Common myeloid progenitor, CD34-positive (primary cell): ENCODE measurements at regions not wholly inside any gene's neighbourhood (a gene's known extent, or its start where the extent isn't known, plus 50 kb on each side); places are given as distances from the start of the nearest gene placed in this dataset.

ENCODE experiments used
- CTCF ChIA-PET: fragments of 350-600 bp; sonication (Branson Sonifier 250); formaldehyde crosslinking; loops from one replicate; lab custom pipeline; 2021; ENCODE audit warnings: antibody characterized with exemption; lab: Charles Lee
- POLR2A ChIA-PET: fragments of 350-600 bp; sonication (Branson Sonifier 250); formaldehyde crosslinking; loops from one replicate; lab custom pipeline; 2021; ENCODE audit warnings: antibody characterized with exemption; lab: Charles Lee
- DNase-seq, 3 donors: peaks; one replicate each; pipeline versions ENCODE4 v3.0.0 to v3.0.0-alpha.2; 2013
- H3K27ac ChIP-seq, 2 experiments: 1 replicate in 1 of 2; 2 replicates in 1 of 2; pipeline ENCODE4 v1.7.0; 2013; ENCODE audit warnings: inconsistent platforms in 2 of 2, low read length in 2 of 2, mild to moderate bottlenecking in 2 of 2, low read depth in 1 of 2, moderate library complexity in 1 of 2; ENCODE audit not compliant: severe bottlenecking in 2 of 2, insufficient read depth in 1 of 2, poor library complexity in 1 of 2
- H3K27me3 ChIP-seq, 5 experiments: replicated peaks in 2 of 5; 1 replicate in 3 of 5; 2 replicates in 2 of 5; pipeline versions ENCODE4 v1.6.1 to v1.7.0; 2013; ENCODE audit warnings: low read length in 4 of 5, mild to moderate bottlenecking in 2 of 5, moderate library complexity in 2 of 5, inconsistent platforms in 1 of 5; ENCODE audit not compliant: insufficient read depth in 5 of 5, control insufficient read depth in 4 of 5
- H3K36me3 ChIP-seq, 4 experiments: 1 replicate in 2 of 4; 2 replicates in 2 of 4; pipeline versions ENCODE4 v1.6.1 to v1.7.0; 2013; ENCODE audit warnings: low read length in 3 of 4, control low read depth in 1 of 4, mild to moderate bottlenecking in 1 of 4; ENCODE audit not compliant: control insufficient read depth in 4 of 4, insufficient read depth in 4 of 4
- H3K4me1 ChIP-seq, 4 experiments: 1 replicate in 3 of 4; 2 replicates in 1 of 4; pipeline versions ENCODE4 v1.6.1 to v1.7.1; 2013; ENCODE audit warnings: low read length in 3 of 4, mild to moderate bottlenecking in 3 of 4, control low read depth in 1 of 4, inconsistent platforms in 1 of 4, moderate library complexity in 1 of 4; ENCODE audit not compliant: control insufficient read depth in 4 of 4, insufficient read depth in 4 of 4; ENCODE audit errors: control extremely low read depth in 1 of 4
- H3K4me3 ChIP-seq, 7 experiments: 1 replicate in 4 of 7; 2 replicates in 3 of 7; pipeline versions ENCODE4 v1.5.1 to v1.7.0; 2013; ENCODE audit warnings: mild to moderate bottlenecking in 7 of 7, low read length in 6 of 7, moderate library complexity in 6 of 7, inconsistent platforms in 2 of 7, low read depth in 2 of 7, control low read depth in 1 of 7; ENCODE audit not compliant: insufficient read depth in 4 of 7, control insufficient read depth in 1 of 7; ENCODE audit errors: extremely low read depth in 1 of 7
- H3K9me3 ChIP-seq, 5 experiments: 1 replicate in 4 of 5; 2 replicates in 1 of 5; pipeline versions ENCODE4 v1.6.1 to v1.7.1; 2013; ENCODE audit warnings: low read length in 4 of 5, mild to moderate bottlenecking in 2 of 5, inconsistent platforms in 1 of 5, low read depth in 1 of 5, moderate library complexity in 1 of 5; ENCODE audit not compliant: control insufficient read depth in 4 of 5, insufficient read depth in 2 of 5; ENCODE audit errors: control extremely low read depth in 1 of 5
- WGBS: methylation state at CpG from one replicate; pipeline ENCODE4 v1.1.5; 2013; ENCODE audit not compliant: insufficient coverage; 5-methylcytosine and 5-hydroxymethylcytosine counted together

DNA sequence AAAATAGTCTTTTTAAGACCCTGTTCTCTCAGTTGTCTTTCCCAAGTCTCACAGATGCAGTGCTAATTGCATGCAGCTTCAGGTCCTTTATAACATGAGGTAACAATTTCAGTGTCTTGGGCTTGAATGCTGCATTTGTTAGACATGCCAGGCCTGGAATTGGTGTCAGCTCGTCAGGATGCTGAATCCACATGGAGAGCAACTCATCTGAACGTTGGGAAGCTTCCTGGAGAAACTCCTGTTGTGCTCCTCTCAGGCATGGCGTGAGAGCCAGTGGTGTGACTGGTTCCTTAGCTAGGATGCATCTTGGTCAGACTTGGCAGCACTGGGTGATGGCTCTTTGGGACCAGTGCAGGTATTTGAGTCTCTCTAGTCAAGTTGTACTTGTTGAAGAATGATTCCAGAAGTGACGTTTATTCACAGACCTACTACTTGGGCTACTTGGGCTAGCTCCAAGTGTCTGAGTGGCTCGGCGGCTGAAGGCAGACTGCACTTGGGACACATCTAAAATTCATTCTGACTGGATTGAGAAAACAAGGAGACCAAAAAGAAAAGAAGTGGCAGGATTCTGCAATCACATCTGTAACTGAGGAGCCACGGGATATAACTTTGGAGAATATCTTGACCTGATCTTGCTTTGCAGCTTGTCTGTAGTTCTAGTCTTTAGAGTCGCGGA lies 134.8 kb upstream of the ARHGAP5 start:
- 90% methylated on average over 9 of the region's 9 CpGs for WGBS
- POLR2A ChIA-PET = no interaction called here
- CTCF ChIA-PET = interaction anchor here (0.6 to 1.2 kb wide), 3 partner anchors 14 to 110 kb away, joined by 3 to 4 read pairs (median 3); no protein-coding TSS in a partner anchor
- Histone ChIP-seq H3K4me3 (no peak overlapping the region), H3K27ac (no peak overlapping the region), H3K4me1 (peaks cover 0 to 2% (median under 1%) of the 10 kb centered on the region in 4 experiments), H3K36me3 (no peaks in the 10 kb centered on the region), H3K27me3 (peaks cover 0 to 2% (median 0%) of the 10 kb centered on the region in 5 experiments), H3K9me3 (no peaks in the 10 kb centered on the region)
- no peak for DNase-seq

DNA sequence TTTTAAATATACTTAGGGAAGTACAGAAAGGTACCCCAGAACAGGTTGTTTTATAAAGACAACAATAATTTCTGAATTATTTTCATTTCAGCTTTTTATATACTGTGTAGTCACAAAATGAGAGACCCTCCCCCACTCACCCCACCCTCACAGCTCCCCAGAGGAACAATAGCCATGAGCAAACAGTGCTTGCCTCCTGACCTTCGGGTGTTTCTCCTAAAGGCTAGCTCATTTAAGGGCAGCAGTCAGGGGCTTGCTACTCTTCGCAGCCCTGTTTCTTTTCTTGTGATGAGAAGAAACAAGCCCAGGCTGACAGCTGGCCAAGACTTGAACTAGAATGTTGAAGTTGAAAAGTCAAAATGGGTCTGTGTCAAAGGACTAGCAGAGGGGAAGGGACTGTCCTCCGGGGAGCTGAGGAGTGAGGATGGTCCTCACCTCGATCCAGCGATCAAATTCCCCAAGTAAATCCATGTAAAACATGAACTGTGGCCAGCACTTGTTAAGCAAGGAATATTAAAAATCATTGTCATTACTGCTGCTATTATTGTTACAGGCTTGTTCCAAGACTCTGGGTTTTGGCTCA lies 133.8 kb upstream of the ARHGAP5 start:
- Histone ChIP-seq H3K27ac (no peak overlapping the region), H3K4me1 (no peaks in the 10 kb centered on the region), H3K27me3 (peaks cover 0 to 2% (median 0%) of the 10 kb centered on the region in 5 experiments), H3K4me3 (no peak overlapping the region), H3K9me3 (no peaks in the 10 kb centered on the region), H3K36me3 (no peaks in the 10 kb centered on the region)
- CTCF ChIA-PET = no interaction called here
- WGBS = 100% methylated on average over 5 of the region's 5 CpGs
- POLR2A ChIA-PET = no interaction called here
- DNase-seq = no peak

DNA sequence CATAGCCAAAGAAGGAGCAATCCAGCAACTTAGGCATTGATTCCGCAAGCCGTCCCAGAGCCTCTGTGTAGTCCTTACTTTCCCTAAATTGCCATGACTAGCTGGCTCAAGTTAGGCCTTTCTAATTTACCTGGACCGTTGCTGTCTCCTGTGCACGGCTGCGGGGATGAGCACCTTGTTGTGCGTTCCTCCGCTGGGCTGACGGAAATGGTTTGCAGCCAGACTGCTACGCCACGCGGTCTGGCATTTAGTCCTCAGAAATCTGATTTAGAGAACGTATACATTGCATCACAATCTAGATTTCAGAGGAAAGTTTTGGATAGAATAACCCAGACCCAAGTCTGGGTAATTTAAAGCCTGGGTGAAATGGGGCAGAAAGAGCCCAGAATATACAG lies 133.2 kb upstream of the ARHGAP5 start:
- CTCF ChIA-PET = no interaction called here
- no peaks in the 10 kb centered on the region for H3K4me1 ChIP-seq
- no peaks in the 10 kb centered on the region for H3K36me3 ChIP-seq
- POLR2A ChIA-PET = no interaction called here
- peaks cover 0 to 2% (median 0%) of the 10 kb centered on the region in 5 experiments for H3K27me3 ChIP-seq
- WGBS = 100% methylated on average over 12 of the region's 12 CpGs
- H3K4me3 ChIP-seq = no peak overlapping the region
- no peaks in the 10 kb centered on the region for H3K9me3 ChIP-seq
- H3K27ac ChIP-seq = no peak overlapping the region
- no peak for DNase-seq

DNA sequence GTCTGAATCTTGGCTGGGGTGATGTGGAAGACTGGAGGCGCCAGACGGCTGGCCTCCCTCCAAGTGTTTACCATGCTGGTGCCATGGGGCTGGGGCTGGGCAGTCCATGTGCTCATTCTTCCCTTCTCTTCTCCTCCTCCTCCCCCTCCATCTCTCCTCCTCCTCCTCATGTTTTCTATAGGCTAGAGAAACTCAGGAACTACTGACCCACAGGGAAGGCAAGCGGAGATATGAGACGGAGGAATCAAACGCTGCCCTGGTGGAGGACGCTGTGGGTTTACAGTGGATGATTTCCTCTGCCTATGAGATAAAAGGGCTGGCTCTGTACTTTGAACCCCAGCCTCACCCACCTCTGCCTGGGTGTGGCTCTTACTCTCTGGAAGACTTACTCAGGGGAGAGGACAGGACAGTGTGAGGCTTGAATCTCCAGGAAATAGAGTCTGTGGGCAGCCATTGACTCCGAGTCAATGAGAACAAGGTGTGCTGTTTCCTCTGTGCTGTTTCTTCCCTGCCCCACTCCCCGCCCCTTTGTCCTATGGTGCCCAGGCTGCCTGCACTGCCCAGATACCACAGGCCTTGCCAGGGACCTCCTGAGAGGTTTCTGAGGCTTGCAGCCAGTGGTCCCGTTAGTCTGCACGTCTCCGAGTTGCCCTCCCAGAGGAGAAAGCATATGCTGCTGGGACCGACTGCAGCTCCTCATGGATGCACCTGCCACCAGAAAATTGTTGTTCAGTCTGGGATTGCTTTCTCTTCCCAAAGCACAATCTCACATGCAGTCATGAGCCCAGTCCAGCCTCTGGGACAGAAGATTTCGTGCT lies 132.6 kb upstream of the ARHGAP5 start:
- 91% methylated on average over 10 of the region's 13 CpGs for WGBS
- POLR2A ChIA-PET = no interaction called here

DNA sequence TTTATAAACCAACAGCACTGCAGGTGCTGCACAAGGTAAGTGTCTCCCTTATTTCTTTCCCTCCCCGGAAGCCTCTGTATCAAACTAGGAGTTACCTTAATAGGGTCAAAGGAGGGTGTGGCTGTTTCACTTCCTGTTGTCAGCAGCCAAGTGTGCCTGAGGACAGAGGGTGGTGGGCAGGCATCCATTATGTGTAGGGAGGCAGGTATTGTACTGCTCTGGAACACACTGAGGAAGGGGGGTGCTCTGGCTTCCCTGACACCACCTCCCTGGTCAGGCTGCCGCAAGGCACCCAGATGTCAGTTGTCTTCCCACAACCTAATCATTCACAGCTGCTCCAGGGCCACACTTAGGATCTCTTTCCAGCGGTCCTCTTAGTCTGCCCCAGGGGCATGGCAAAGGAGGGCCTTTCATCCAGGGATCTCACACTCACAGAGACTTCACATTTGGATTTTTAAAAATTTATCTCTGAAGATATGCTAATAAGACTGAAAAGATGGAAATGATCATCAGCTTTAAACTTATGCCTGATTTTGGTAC lies 132.0 kb upstream of the ARHGAP5 start:
- Histone ChIP-seq H3K4me3 (no peak overlapping the region), H3K27ac (no peak overlapping the region), H3K9me3 (no peaks in the 10 kb centered on the region), H3K36me3 (no peaks in the 10 kb centered on the region), H3K27me3 (peaks cover 0 to 2% (median 0%) of the 10 kb centered on the region in 5 experiments), H3K4me1 (no peaks in the 10 kb centered on the region)
- 95% methylated on average over 2 of the region's 3 CpGs for WGBS
- DNase-seq = no peak
- ChIA-PET POLR2A (no interaction called here), CTCF (no interaction called here)

More for the DNA sequence above, 132.6 kb upstream of the ARHGAP5 start:
- Histone ChIP-seq H3K27ac (no peak overlapping the region), H3K9me3 (no peaks in the 10 kb centered on the region), H3K4me3 (no peak overlapping the region), H3K36me3 (no peaks in the 10 kb centered on the region), H3K27me3 (peaks cover 0 to 2% (median 0%) of the 10 kb centered on the region in 5 experiments), H3K4me1 (no peaks in the 10 kb centered on the region)
- CTCF ChIA-PET = no interaction called here
- no peak for DNase-seq

DNA sequence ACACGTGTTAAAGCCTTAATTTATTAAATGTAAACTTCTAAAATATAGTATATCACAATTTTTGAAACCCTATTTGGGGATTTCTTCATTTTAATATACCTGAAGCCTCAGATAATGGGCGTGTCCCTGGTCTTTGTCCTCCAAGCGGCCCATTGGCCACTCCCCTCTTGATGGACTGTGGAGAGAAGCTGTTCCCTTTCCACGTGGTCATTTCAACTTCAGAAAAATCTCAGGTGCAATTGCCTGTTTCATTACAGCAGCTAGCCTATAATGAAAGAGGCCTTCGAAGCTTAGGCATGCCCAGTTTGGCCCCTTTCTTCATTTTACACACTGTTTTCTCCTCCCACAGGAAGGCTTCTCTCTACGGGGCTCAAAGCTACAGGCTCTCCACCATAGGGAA lies 131.4 kb upstream of the ARHGAP5 start:
- Histone ChIP-seq H3K4me1 (no peaks in the 10 kb centered on the region), H3K36me3 (no peaks in the 10 kb centered on the region), H3K4me3 (no peak overlapping the region), H3K27me3 (peaks cover 0 to 5% (median 0%) of the 10 kb centered on the region in 5 experiments), H3K27ac (no peak overlapping the region), H3K9me3 (no peaks in the 10 kb centered on the region)
- ChIA-PET CTCF (no interaction called here), POLR2A (no interaction called here)
- WGBS = 82% methylated on average over 4 of the region's 6 CpGs
- DNase-seq = no peak
